Type B pancreatic cell (in vitro differentiated cells): ENCODE measurements at regions not wholly inside any gene's neighbourhood (a gene's known extent, or its start where the extent isn't known, plus 50 kb on each side); places are given as distances from the start of the nearest gene placed in this dataset.

Experiments
- DNase-seq: peaks from one replicate; pipeline ENCODE4 v3.0.0; 2021; ENCODE audit warnings: mixed read lengths; ENCODE audit not compliant: unreplicated experiment; ENCODE audit errors: extremely low spot score
- H3K27ac Mint-ChIP-seq: 2 replicates; pipeline ENCODE4 v1.8.0; 2021; ENCODE audit warnings: mild to moderate bottlenecking, mixed read lengths
- H3K27me3 Mint-ChIP-seq: 2 replicates; pipeline ENCODE4 v1.8.0; 2021; ENCODE audit warnings: mixed read lengths
- H3K36me3 Mint-ChIP-seq: 2 replicates; pipeline ENCODE4 v1.8.0; 2021; ENCODE audit warnings: mixed read lengths
- H3K4me1 Mint-ChIP-seq: one replicate; pipeline ENCODE4 v1.8.0; 2021; ENCODE audit warnings: mixed read lengths; ENCODE audit not compliant: unreplicated experiment
- H3K4me3 Mint-ChIP-seq: 2 replicates; pipeline ENCODE4 v1.8.0; 2021; ENCODE audit warnings: mild to moderate bottlenecking, mixed read lengths
- H3K9me3 Mint-ChIP-seq: 2 replicates; pipeline ENCODE4 v1.8.0; 2021; ENCODE audit warnings: mixed read lengths
- CTCF ChIP-seq: fragments of 200-600 bp; sonication (generic); conservative IDR thresholded peaks from 2 replicates; pipeline ENCODE4 v1.5.0; 2021; ENCODE audit warnings: antibody characterized with exemption, mild to moderate bottlenecking

DNA sequence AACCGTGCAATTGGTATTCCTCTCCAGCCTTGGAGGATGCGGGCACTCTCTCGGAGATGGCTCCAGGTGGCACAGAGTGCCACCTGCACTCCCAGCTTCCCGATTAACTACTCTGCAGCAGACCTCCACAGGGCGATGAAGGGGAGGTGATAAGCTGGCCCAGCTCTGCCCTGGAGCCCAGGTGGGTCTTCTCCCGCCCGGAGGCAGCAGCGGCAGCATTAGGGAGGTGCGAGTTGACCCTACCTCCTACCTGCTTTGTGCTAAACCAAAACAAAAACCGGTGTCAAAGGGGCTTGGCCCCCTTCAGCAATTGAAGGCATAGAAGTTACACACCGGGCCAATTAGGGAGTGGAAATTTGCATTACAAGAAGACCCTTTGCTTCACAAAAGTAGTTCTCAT is 137.4 kb upstream of the MAMLD1 start:
- no peaks in the 10 kb centered on the region for H3K36me3 Mint-ChIP-seq
- peaks cover 14% of the 10 kb centered on the region for H3K9me3 Mint-ChIP-seq
- no peak overlapping the region for H3K27ac Mint-ChIP-seq
- no peak overlapping the region for H3K4me3 Mint-ChIP-seq
- TF ChIP-seq CTCF: no peak
- no peaks in the 10 kb centered on the region for H3K4me1 Mint-ChIP-seq
- H3K27me3 Mint-ChIP-seq: peaks cover 9% of the 10 kb centered on the region
- DNase-seq: peak; percentile 48

DNA sequence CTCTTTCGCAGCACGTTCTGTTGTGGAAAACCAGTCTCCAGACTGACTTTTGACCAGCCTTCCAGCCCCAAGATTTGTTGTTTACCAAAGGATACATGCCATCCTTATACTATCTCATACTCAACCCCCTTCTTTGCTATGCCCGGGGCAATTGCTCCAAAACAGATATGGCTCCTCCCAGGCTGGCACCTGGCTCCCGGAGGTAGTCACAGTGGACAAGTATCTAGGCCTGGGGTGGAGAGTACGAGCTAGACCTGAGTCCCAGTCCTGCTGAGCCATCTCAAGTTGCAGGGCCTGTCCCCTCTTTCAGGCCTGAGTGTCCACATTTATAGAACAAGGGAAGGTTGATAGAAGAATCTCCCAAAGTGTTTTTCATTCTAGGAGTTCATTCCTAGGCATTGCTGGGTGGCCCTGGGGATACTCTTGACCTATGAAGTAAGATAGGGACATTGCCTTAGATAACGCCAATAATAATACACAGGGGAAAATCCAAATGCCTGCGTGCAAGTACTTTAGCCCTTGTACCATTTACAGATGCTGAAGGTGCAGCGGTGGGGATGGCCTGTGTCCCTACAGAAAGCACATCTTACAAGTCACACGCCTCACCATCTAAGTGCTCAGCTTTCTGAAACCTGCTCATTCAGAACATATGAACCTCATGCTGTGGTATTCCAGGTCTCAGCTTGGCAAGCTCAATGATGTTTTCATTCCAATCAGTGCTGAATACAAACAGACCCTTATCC is 136.7 kb upstream of the MAMLD1 start:
- Mint-ChIP-seq H3K9me3 (peaks cover 8% of the 10 kb centered on the region), H3K4me3 (no peak overlapping the region), H3K4me1 (no peaks in the 10 kb centered on the region), H3K27me3 (peaks cover 3% of the 10 kb centered on the region), H3K36me3 (no peaks in the 10 kb centered on the region), H3K27ac (no peak overlapping the region)
- no peak for TF ChIP-seq CTCF
- DNase-seq: peak; percentile 31

DNA sequence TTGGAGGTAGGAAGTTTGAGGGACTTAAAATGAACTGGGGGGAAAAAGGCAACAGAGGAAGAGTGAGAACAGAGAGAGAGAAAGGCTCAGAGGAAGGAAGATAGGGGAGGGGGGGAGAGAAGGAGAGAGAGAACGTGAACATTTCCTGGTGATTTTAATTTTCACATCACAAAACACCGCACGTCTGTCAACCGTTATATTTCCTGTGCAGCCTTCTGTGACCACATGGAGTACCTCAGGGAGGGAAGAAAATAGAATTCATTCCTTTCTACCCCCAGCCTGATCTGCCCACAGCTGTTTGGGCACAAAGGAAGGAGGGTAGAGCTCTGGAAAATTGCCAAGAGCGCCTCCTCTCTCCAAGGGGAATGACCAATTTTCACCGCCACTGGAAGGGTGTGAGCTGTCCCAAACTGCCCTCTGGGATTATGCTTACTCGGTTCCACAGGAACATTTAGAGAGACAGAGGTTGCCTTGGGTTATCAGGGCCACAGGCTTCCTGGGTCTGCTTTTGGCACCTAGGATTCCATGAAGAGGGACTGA is 135.7 kb upstream of the MAMLD1 start:
- H3K36me3 Mint-ChIP-seq: no peaks in the 10 kb centered on the region
- DNase-seq: peak; percentile 8
- peaks cover 5% of the 10 kb centered on the region for H3K9me3 Mint-ChIP-seq
- no peak overlapping the region for H3K4me3 Mint-ChIP-seq
- TF ChIP-seq CTCF: no peak
- H3K4me1 Mint-ChIP-seq: no peaks in the 10 kb centered on the region
- no peaks in the 10 kb centered on the region for H3K27me3 Mint-ChIP-seq
- no peak overlapping the region for H3K27ac Mint-ChIP-seq

- Mint-ChIP-seq H3K4me3 (no peak overlapping the region), H3K4me1 (no peaks in the 10 kb centered on the region), H3K36me3 (no peaks in the 10 kb centered on the region), H3K27me3 (no peaks in the 10 kb centered on the region), H3K9me3 (peaks cover 5% of the 10 kb centered on the region), H3K27ac (no peak overlapping the region)
- TF ChIP-seq CTCF: no peak
- peak; percentile 37 for DNase-seq
Observed at GRCh38 chrX:150227873-150228410, 135.2 kb upstream of the MAMLD1 start.

DNA sequence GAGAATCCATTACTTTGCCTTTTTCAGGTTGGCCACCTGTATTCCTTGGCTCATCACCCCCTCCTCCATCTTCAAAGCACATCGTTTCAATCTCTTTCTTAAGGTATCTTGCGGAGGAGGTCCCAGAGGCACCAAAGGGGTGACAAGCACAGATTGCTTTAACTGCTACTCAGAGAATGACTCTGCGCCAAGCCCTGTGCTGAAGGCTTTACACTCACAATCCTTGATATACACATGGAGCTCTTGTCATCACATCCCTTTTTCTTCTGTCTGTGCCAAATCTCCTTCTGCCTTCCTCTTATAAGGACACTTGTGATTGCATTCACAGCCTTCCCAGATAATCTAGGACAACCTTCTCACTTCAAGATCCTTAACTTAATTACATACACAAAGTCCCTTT is 134.7 kb upstream of the MAMLD1 start:
- no peak overlapping the region for H3K27ac Mint-ChIP-seq
- H3K4me3 Mint-ChIP-seq: no peak overlapping the region
- DNase-seq: no peak
- H3K4me1 Mint-ChIP-seq: no peaks in the 10 kb centered on the region
- no peaks in the 10 kb centered on the region for H3K27me3 Mint-ChIP-seq
- H3K36me3 Mint-ChIP-seq: no peaks in the 10 kb centered on the region
- no peak for TF ChIP-seq CTCF
- H3K9me3 Mint-ChIP-seq: peaks cover 5% of the 10 kb centered on the region
